ENCODE measurements at regions not wholly inside any gene's neighbourhood (a gene's known extent, or its start where the extent isn't known, plus 50 kb on each side); places are given as distances from the start of the nearest gene placed in this dataset.

DNA sequence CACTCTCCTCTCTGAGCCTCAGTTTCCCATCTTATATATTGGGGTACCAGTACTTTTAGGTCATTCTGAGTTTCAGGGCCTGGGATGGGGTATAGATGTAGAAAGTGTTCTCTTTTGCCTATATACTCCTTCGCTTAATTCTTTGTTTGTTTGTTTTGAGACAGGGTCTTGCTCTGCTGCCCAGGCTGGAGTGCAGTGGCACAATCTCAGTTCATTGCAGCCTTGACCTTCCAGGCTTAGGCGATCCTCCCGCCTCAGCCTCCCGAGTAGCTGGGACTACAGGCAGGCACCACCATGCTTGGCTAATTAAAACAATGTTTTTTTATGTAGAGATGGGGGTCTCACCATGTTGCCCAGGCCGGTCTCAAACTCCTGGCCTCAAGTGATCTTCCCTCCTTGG, 152.1 kb downstream of the AACS start (continued):
- TF ChIP-seq SP1 (IDR thresholded peaks at IDR 0.05; ENCODE audit: low read depth, low read length): no peak
- no peak for TF ChIP-seq POLR2AphosphoS5 (IDR thresholded peaks at IDR 0.05; ENCODE audit: low read depth, low read length)
- TF ChIP-seq HDAC2 (IDR thresholded peaks at IDR 0.05; ENCODE audit: borderline replicate concordance in 1 of 2, low read depth in 2 of 2, low read length in 2 of 2): no peak
- no peak for TF ChIP-seq CREB1 (IDR thresholded peaks at IDR 0.05)
